ENCODE measurements at regions not wholly inside any gene's neighbourhood (a gene's known extent, or its start where the extent isn't known, plus 50 kb on each side); places are given as distances from the start of the nearest gene placed in this dataset.

GRCh38 chr9:99362321-99362720 lies 140.2 kb downstream of the SEC61B start:
- TF ChIP-seq CTCF (IDR thresholded peaks at IDR 0.05; ENCODE audit: low read length), result no peak
- no peak for TF ChIP-seq EZH2 (IDR thresholded peaks at IDR 0.05; ENCODE audit: borderline replicate concordance, low read length)
- Histone ChIP-seq H2AFZ (ENCODE audit: low read length) (no peak overlapping the region), H3K4me2 (ENCODE audit: low read length) (no peak overlapping the region), H3K27ac (ENCODE audit: low read depth, low read length, poor library complexity, severe bottlenecking) (no peak overlapping the region), H3K79me2 (ENCODE audit: insufficient read depth, low read length) (no peaks in the 10 kb centered on the region), H3K9me3 (ENCODE audit: low read length) (no peaks in the 10 kb centered on the region), H3K9me2 (ENCODE audit: low read depth, low read length) (no peaks in the 10 kb centered on the region), H4K20me1 (ENCODE audit: insufficient read depth, low read length) (no peaks in the 10 kb centered on the region), H3K27me3 (ENCODE audit: insufficient read depth, low read length) (0 out of 2 replicates have a peak, but pooled peaks cover 5% of the 10 kb centered on the region), H3K9ac (ENCODE audit: low read length) (no peak overlapping the region), H3F3A (ENCODE audit: insufficient read depth, low read length) (no peaks in the 10 kb centered on the region), H3K36me3 (ENCODE audit: insufficient read depth, low read length) (no peaks in the 10 kb centered on the region), H3K4me3 (ENCODE audit: low read depth, low read length, poor library complexity, severe bottlenecking) (no peak overlapping the region), H3K4me1 (ENCODE audit: insufficient read depth, low read length, severe bottlenecking) (no peaks in the 10 kb centered on the region)

GRCh38 chr9:99363509-99363908 lies 141.4 kb downstream of the SEC61B start:
- H3K27me3 ChIP-seq (ENCODE audit: insufficient read depth, low read length), result 0 out of 2 replicates have a peak, but pooled peaks cover 2% of the 10 kb centered on the region
- no peaks in the 10 kb centered on the region for H3K36me3 ChIP-seq (ENCODE audit: insufficient read depth, low read length)
- no peak for TF ChIP-seq EZH2 (IDR thresholded peaks at IDR 0.05; ENCODE audit: borderline replicate concordance, low read length)
- TF ChIP-seq CTCF (IDR thresholded peaks at IDR 0.05; ENCODE audit: low read length), result no peak
- H3K4me1 ChIP-seq (ENCODE audit: insufficient read depth, low read length, severe bottlenecking), result no peaks in the 10 kb centered on the region
- H2AFZ ChIP-seq (ENCODE audit: low read length), result no peak overlapping the region
- no peaks in the 10 kb centered on the region for H3K9me2 ChIP-seq (ENCODE audit: low read depth, low read length)
- no peaks in the 10 kb centered on the region for H4K20me1 ChIP-seq (ENCODE audit: insufficient read depth, low read length)
- no peaks in the 10 kb centered on the region for H3K79me2 ChIP-seq (ENCODE audit: insufficient read depth, low read length)
- H3K4me3 ChIP-seq (ENCODE audit: low read depth, low read length, poor library complexity, severe bottlenecking), result no peak overlapping the region
- no peaks in the 10 kb centered on the region for H3F3A ChIP-seq (ENCODE audit: insufficient read depth, low read length)
- H3K27ac ChIP-seq (ENCODE audit: low read depth, low read length, poor library complexity, severe bottlenecking), result no peak overlapping the region
- H3K9me3 ChIP-seq (ENCODE audit: low read length), result no peaks in the 10 kb centered on the region
- H3K9ac ChIP-seq (ENCODE audit: low read length), result no peak overlapping the region
- no peak overlapping the region for H3K4me2 ChIP-seq (ENCODE audit: low read length)

- Histone ChIP-seq H3F3A (ENCODE audit: insufficient read depth, low read length) (no peaks in the 10 kb centered on the region), H3K9me3 (ENCODE audit: low read length) (no peaks in the 10 kb centered on the region), H3K4me3 (ENCODE audit: low read depth, low read length, poor library complexity, severe bottlenecking) (no peak overlapping the region), H3K27ac (ENCODE audit: low read depth, low read length, poor library complexity, severe bottlenecking) (no peak overlapping the region), H3K27me3 (ENCODE audit: insufficient read depth, low read length) (no peaks in the 10 kb centered on the region), H2AFZ (ENCODE audit: low read length) (no peak overlapping the region), H3K4me1 (ENCODE audit: insufficient read depth, low read length, severe bottlenecking) (no peaks in the 10 kb centered on the region), H3K4me2 (ENCODE audit: low read length) (no peak overlapping the region), H3K36me3 (ENCODE audit: insufficient read depth, low read length) (no peaks in the 10 kb centered on the region), H3K9me2 (ENCODE audit: low read depth, low read length) (no peaks in the 10 kb centered on the region), H3K79me2 (ENCODE audit: insufficient read depth, low read length) (no peaks in the 10 kb centered on the region), H4K20me1 (ENCODE audit: insufficient read depth, low read length) (no peaks in the 10 kb centered on the region), H3K9ac (ENCODE audit: low read length) (no peak overlapping the region)
- no peak for TF ChIP-seq EZH2 (IDR thresholded peaks at IDR 0.05; ENCODE audit: borderline replicate concordance, low read length)
- no peak for TF ChIP-seq CTCF (IDR thresholded peaks at IDR 0.05; ENCODE audit: low read length)
These were observed 143.3 kb downstream of the SEC61B start for GRCh38 chr9:99365233-99365980.
